ENCODE measurements at regions not wholly inside any gene's neighbourhood (a gene's known extent, or its start where the extent isn't known, plus 50 kb on each side); places are given as distances from the start of the nearest gene placed in this dataset.

- Histone ChIP-seq H3K4me3 (no peak overlapping the region), H3K9me3 (no peaks in the 10 kb centered on the region), H3K36me3 (replicated peaks in 1 of 2; ENCODE audit: insufficient read depth in 1 of 2, low read depth in 2 of 2) (no peaks in the 10 kb centered on the region), H3K4me1 (no peaks in the 10 kb centered on the region), H3K27ac (no peak overlapping the region), H3K27me3 (no peaks in the 10 kb centered on the region)
- 53 to 63% methylated on average over 3 of the region's 3 CpGs for WGBS, 2 donors
- TF ChIP-seq, protein P1, sequence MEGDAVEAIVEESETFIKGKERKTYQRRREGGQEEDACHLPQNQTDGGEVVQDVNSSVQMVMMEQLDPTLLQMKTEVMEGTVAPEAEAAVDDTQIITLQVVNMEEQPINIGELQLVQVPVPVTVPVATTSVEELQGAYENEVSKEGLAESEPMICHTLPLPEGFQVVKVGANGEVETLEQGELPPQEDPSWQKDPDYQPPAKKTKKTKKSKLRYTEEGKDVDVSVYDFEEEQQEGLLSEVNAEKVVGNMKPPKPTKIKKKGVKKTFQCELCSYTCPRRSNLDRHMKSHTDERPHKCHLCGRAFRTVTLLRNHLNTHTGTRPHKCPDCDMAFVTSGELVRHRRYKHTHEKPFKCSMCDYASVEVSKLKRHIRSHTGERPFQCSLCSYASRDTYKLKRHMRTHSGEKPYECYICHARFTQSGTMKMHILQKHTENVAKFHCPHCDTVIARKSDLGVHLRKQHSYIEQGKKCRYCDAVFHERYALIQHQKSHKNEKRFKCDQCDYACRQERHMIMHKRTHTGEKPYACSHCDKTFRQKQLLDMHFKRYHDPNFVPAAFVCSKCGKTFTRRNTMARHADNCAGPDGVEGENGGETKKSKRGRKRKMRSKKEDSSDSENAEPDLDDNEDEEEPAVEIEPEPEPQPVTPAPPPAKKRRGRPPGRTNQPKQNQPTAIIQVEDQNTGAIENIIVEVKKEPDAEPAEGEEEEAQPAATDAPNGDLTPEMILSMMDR (IDR thresholded peaks at IDR 0.05), result no peak
- no peak for TF ChIP-seq POLR2A (IDR thresholded peaks at IDR 0.05)
- intact Hi-C loops (cut with DNase I), result no loop called here
- DNase-seq, result no peak
- no peak for ATAC-seq
Observed at GRCh38 chr6:133634474-133634873, 254.4 kb upstream of the TCF21 start.

DNA sequence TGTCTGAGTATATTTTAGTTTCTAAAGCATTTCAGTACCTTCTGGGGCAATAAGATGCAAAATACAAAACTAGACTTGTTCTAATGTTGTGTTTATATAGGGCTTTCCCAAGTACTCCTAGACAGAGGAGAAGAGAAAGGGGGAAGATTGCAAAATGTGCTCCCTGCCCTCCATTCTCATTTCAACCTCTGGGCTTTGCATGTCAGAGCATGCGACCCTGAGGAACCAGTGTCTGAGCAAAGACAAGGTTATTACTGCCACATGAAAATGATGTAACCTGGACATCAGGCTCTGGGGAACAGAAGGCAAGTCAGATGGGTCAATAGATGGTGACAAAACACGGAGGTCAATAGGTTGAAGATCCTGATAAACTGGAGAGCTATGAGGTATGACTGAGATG, 253.5 kb upstream of the TCF21 start:
- Histone ChIP-seq H3K27me3 (no peaks in the 10 kb centered on the region), H3K36me3 (replicated peaks in 1 of 2; ENCODE audit: insufficient read depth in 1 of 2, low read depth in 2 of 2) (no peaks in the 10 kb centered on the region), H3K9me3 (no peaks in the 10 kb centered on the region), H3K4me1 (no peaks in the 10 kb centered on the region), H3K4me3 (no peak overlapping the region), H3K27ac (no peak overlapping the region)
- intact Hi-C loops (cut with DNase I), result no loop called here
- no peak for DNase-seq
- 47 to 56% methylated on average over 2 of the region's 2 CpGs for WGBS, 2 donors
- ATAC-seq, result no peak
- no peak for TF ChIP-seq POLR2A (IDR thresholded peaks at IDR 0.05)
- TF ChIP-seq, protein P1 (IDR thresholded peaks at IDR 0.05), result no peak

- Histone ChIP-seq H3K27me3 (no peaks in the 10 kb centered on the region), H3K27ac (no peak overlapping the region), H3K36me3 (replicated peaks in 1 of 2; ENCODE audit: insufficient read depth in 1 of 2, low read depth in 2 of 2) (no peaks in the 10 kb centered on the region), H3K4me1 (no peaks in the 10 kb centered on the region), H3K4me3 (no peak overlapping the region), H3K9me3 (no peaks in the 10 kb centered on the region)
- 51 to 56% methylated on average over 2 of the region's 2 CpGs for WGBS, 2 donors
- DNase-seq, result no peak
- intact Hi-C loops (cut with DNase I), result no loop called here
- no peak for TF ChIP-seq POLR2A (IDR thresholded peaks at IDR 0.05)
- TF ChIP-seq, protein P1 (IDR thresholded peaks at IDR 0.05), result no peak
- ATAC-seq, result no peak
Observed at GRCh38 chr6:133637436-133637835, 251.5 kb upstream of the TCF21 start.

- no peak for TF ChIP-seq POLR2A (IDR thresholded peaks at IDR 0.05)
- TF ChIP-seq, protein P1 (IDR thresholded peaks at IDR 0.05), result no peak
- Histone ChIP-seq H3K9me3 (no peaks in the 10 kb centered on the region), H3K27ac (no peak overlapping the region), H3K36me3 (replicated peaks in 1 of 2; ENCODE audit: insufficient read depth in 1 of 2, low read depth in 2 of 2) (no peaks in the 10 kb centered on the region), H3K27me3 (no peaks in the 10 kb centered on the region), H3K4me3 (no peak overlapping the region), H3K4me1 (no peaks in the 10 kb centered on the region)
- no peak for DNase-seq
- intact Hi-C loops (cut with DNase I), result no loop called here
- ATAC-seq, result no peak
- 64 to 68% methylated on average over 6 of the region's 6 CpGs for WGBS, 2 donors
Observed at GRCh38 chr6:133637874-133638273, 251.0 kb upstream of the TCF21 start.

GRCh38 chr6:133641104-133641503, 247.8 kb upstream of the TCF21 start:
- intact Hi-C loops (cut with DNase I), result no loop called here
- ATAC-seq (no peak), DNase-seq (no peak)
- Histone ChIP-seq H3K9me3 (no peaks in the 10 kb centered on the region), H3K36me3 (replicated peaks in 1 of 2; ENCODE audit: insufficient read depth in 1 of 2, low read depth in 2 of 2) (no peaks in the 10 kb centered on the region), H3K27me3 (no peaks in the 10 kb centered on the region), H3K4me1 (peaks cover 3% of the 10 kb centered on the region), H3K27ac (no peak overlapping the region), H3K4me3 (no peak overlapping the region)
- WGBS, 2 donors, result 81 to 85% methylated on average over 5 of the region's 5 CpGs
- TF ChIP-seq, protein P1 (IDR thresholded peaks at IDR 0.05), result no peak
- TF ChIP-seq POLR2A (IDR thresholded peaks at IDR 0.05), result no peak
